ENCODE measurements at regions not wholly inside any gene's neighbourhood (a gene's known extent, or its start where the extent isn't known, plus 50 kb on each side); places are given as distances from the start of the nearest gene placed in this dataset.

- TF ChIP-seq SIN3A (IDR thresholded peaks at IDR 0.05; ENCODE audit: low read depth, low read length) (no peak), REST (IDR thresholded peaks at IDR 0.05; ENCODE audit: low read depth, low read length) (no peak), POLR2AphosphoS5 (IDR thresholded peaks at IDR 0.05; ENCODE audit: low read length) (no peak), EZH2 (IDR thresholded peaks at IDR 0.05; ENCODE audit: borderline replicate concordance, control insufficient read depth, low read depth, low read length) (no peak), POLR2A (IDR thresholded peaks at IDR 0.05; ENCODE audit: low read depth, low read length) (no peak), DPF2 (IDR thresholded peaks at IDR 0.05) (no peak), FOXK2 (IDR thresholded peaks at IDR 0.05) (no peak), POU2F2 (IDR thresholded peaks at IDR 0.05; ENCODE audit: borderline replicate concordance, low read depth, low read length) (no peak), EP300 (IDR thresholded peaks at IDR 0.05; ENCODE audit: borderline replicate concordance in 1 of 2, control insufficient read depth in 1 of 2, low read depth in 2 of 2, low read length in 2 of 2) (no peak)
These were observed 283.5 kb upstream of the DACH1 start for GRCh38 chr13:72150502-72150901.
